ENCODE measurements at regions not wholly inside any gene's neighbourhood (a gene's known extent, or its start where the extent isn't known, plus 50 kb on each side); places are given as distances from the start of the nearest gene placed in this dataset.

GRCh38 chr11:23103416-23103815, 243.1 kb upstream of the CCDC179 start:
- H3K4me3 ChIP-seq (replicated peaks; ENCODE audit: low read depth, low read length) = no peak overlapping the region
- DNase-seq (ENCODE audit: extremely low read depth, insufficient read length) = no peak
- TF ChIP-seq CTCF (IDR thresholded peaks at IDR 0.05; ENCODE audit: insufficient read depth, low read length, poor library complexity, severe bottlenecking) = no peak
- H3K27me3 ChIP-seq (replicated peaks; ENCODE audit: control insufficient read depth, insufficient read depth, low read length) = no peaks in the 10 kb centered on the region
- no peaks in the 10 kb centered on the region for H3K36me3 ChIP-seq (ENCODE audit: control insufficient read depth, insufficient read depth, low read length)

- DNase-seq (ENCODE audit: extremely low read depth, insufficient read length) = no peak
- no peak for TF ChIP-seq CTCF (IDR thresholded peaks at IDR 0.05; ENCODE audit: insufficient read depth, low read length, poor library complexity, severe bottlenecking)
- Histone ChIP-seq H3K27me3 (replicated peaks; ENCODE audit: control insufficient read depth, insufficient read depth, low read length) (no peaks in the 10 kb centered on the region), H3K4me3 (replicated peaks; ENCODE audit: low read depth, low read length) (no peak overlapping the region), H3K36me3 (ENCODE audit: control insufficient read depth, insufficient read depth, low read length) (no peaks in the 10 kb centered on the region)
These were observed 251.3 kb upstream of the CCDC179 start for GRCh38 chr11:23111527-23111926.

- no peak for TF ChIP-seq CTCF (IDR thresholded peaks at IDR 0.05; ENCODE audit: insufficient read depth, low read length, poor library complexity, severe bottlenecking)
- Histone ChIP-seq H3K4me3 (replicated peaks; ENCODE audit: low read depth, low read length) (no peak overlapping the region), H3K36me3 (ENCODE audit: control insufficient read depth, insufficient read depth, low read length) (no peaks in the 10 kb centered on the region), H3K27me3 (replicated peaks; ENCODE audit: control insufficient read depth, insufficient read depth, low read length) (no peaks in the 10 kb centered on the region)
- no peak for DNase-seq (ENCODE audit: extremely low read depth, insufficient read length)
These were observed 252.1 kb upstream of the CCDC179 start for GRCh38 chr11:23112390-23112789.

GRCh38 chr11:23112987-23113886, 253.0 kb upstream of the CCDC179 start:
- Histone ChIP-seq H3K36me3 (ENCODE audit: control insufficient read depth, insufficient read depth, low read length) (no peaks in the 10 kb centered on the region), H3K27me3 (replicated peaks; ENCODE audit: control insufficient read depth, insufficient read depth, low read length) (no peaks in the 10 kb centered on the region), H3K4me3 (replicated peaks; ENCODE audit: low read depth, low read length) (no peak overlapping the region)
- no peak for DNase-seq (ENCODE audit: extremely low read depth, insufficient read length)
- TF ChIP-seq CTCF (IDR thresholded peaks at IDR 0.05; ENCODE audit: insufficient read depth, low read length, poor library complexity, severe bottlenecking) = peak; percentile 54

GRCh38 chr11:23113887-23114216, 253.6 kb upstream of the CCDC179 start:
- TF ChIP-seq CTCF (IDR thresholded peaks at IDR 0.05; ENCODE audit: insufficient read depth, low read length, poor library complexity, severe bottlenecking) = no peak
- no peaks in the 10 kb centered on the region for H3K27me3 ChIP-seq (replicated peaks; ENCODE audit: control insufficient read depth, insufficient read depth, low read length)
- H3K4me3 ChIP-seq (replicated peaks; ENCODE audit: low read depth, low read length) = no peak overlapping the region
- no peak for DNase-seq (ENCODE audit: extremely low read depth, insufficient read length)
- no peaks in the 10 kb centered on the region for H3K36me3 ChIP-seq (ENCODE audit: control insufficient read depth, insufficient read depth, low read length)

Measured in GM06990 (cell line).